ENCODE measurements at regions not wholly inside any gene's neighbourhood (a gene's known extent, or its start where the extent isn't known, plus 50 kb on each side); places are given as distances from the start of the nearest gene placed in this dataset.

DNA sequence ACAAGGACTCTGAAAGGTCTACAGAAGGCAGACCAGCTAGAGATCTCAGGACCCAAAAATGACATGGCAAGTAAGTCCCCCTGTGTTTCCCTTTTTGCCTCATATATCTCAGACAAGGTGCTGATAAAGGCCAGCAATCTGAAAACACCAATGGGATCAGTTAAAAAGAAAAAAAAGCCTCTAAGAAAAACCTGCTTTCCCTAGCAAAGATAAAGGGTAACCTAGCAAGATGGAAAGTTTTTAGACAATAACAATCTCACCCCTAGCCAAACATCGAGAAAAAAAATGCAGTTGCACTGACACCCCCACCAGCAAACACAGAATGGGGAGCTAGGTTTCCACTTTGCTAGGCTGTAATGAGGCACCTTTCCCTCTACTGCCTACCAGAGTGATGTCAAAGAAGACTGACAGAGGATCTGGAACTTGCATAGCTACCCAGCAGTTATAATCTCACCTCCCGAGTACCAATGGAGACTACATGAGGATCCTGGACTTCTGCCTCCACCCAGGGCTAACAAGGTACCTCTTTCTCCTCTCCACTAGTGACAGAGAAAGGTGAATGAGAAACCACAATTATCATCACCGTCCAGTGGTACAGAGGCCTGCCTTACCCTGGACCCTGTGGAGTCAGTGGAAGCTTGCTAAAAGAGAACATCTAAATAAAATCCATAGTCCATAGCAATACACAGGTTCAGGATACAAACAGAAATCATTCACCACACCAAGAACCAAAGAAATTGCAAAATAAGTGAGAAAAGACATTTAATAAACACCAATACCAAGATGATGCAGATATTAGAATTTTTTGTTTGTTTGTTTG lies 240.8 kb downstream of the ARHGAP12 start:
- H3K4me3 ChIP-seq = no peak overlapping the region
- no peak overlapping the region for H3K27ac ChIP-seq
- CTCF ChIA-PET = no interaction called here
- peaks cover 53% of the 10 kb centered on the region for H3K9me3 ChIP-seq
- ATAC-seq (no peak), DNase-seq (ENCODE audit: low read depth in 1 of 2, low spot score in 1 of 2) (no peak), FAIRE-seq (no peak)
- WGBS (ENCODE audit: missing lambda C conversion rate) = 34% methylated on average over 3 of the region's 3 CpGs
- POLR2A ChIA-PET = no interaction called here
- no peaks in the 10 kb centered on the region for H3K4me1 ChIP-seq
- TF ChIP-seq FOSL2 (IDR thresholded peaks at IDR 0.05) (no peak), FOSL2 (CRISPR knock-in tag; IDR thresholded peaks at IDR 0.05) (no peak), FOXS1 (CRISPR knock-in tag; IDR thresholded peaks at IDR 0.05) (no peak), ESRRA (IDR thresholded peaks at IDR 0.05; ENCODE audit: borderline replicate concordance, low read length) (no peak), NR3C1 (IDR thresholded peaks at IDR 0.05) (no peak), CHD2 (IDR thresholded peaks at IDR 0.05; ENCODE audit: low read length, partially characterized antibody) (no peak), ELK1 (IDR thresholded peaks at IDR 0.05; ENCODE audit: low read depth, low read length) (no peak), PHF8 (IDR thresholded peaks at IDR 0.05; ENCODE audit: borderline replicate concordance, low read depth) (no peak), BHLHE40 (IDR thresholded peaks at IDR 0.05; ENCODE audit: low read depth, low read length) (no peak), RCOR1 (IDR thresholded peaks at IDR 0.05; ENCODE audit: low read depth, low read length) (no peak)
- TF ChIP-seq, protein P1, sequence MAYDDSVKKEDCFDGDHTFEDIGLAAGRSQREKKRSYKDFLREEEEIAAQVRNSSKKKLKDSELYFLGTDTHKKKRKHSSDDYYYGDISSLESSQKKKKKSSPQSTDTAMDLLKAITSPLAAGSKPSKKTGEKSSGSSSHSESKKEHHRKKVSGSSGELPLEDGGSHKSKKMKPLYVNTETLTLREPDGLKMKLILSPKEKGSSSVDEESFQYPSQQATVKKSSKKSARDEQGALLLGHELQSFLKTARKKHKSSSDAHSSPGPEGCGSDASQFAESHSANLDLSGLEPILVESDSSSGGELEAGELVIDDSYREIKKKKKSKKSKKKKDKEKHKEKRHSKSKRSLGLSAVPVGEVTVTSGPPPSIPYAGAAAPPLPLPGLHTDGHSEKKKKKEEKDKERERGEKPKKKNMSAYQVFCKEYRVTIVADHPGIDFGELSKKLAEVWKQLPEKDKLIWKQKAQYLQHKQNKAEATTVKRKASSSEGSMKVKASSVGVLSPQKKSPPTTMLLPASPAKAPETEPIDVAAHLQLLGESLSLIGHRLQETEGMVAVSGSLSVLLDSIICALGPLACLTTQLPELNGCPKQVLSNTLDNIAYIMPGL (CRISPR knock-in tag; IDR thresholded peaks at IDR 0.05; ENCODE audit: borderline replicate concordance) = no peak
- no peak overlapping the region for H3K4me2 ChIP-seq

- FAIRE-seq (no peak), DNase-seq (ENCODE audit: low read depth in 1 of 2, low spot score in 1 of 2) (no peak), ATAC-seq (no peak)
- ChIA-PET CTCF (no interaction called here), POLR2A (no interaction called here)
- Histone ChIP-seq H3K27ac (no peak overlapping the region), H3K4me2 (no peak overlapping the region), H3K9me3 (peaks cover 62% of the 10 kb centered on the region), H3K4me3 (no peak overlapping the region), H3K4me1 (no peaks in the 10 kb centered on the region)
- TF ChIP-seq CBX2 (IDR thresholded peaks at IDR 0.05; ENCODE audit: borderline replicate concordance, low read depth) (no peak), MYC (IDR thresholded peaks at IDR 0.05; ENCODE audit: borderline replicate concordance, low read length) (no peak), ELK1 (IDR thresholded peaks at IDR 0.05; ENCODE audit: low read depth, low read length) (no peak), NR3C1 (IDR thresholded peaks at IDR 0.05) (no peak)
Observed at GRCh38 chr10:31686599-31686998, 242.0 kb downstream of the ARHGAP12 start.

- Histone ChIP-seq H3K4me1 (no peaks in the 10 kb centered on the region), H3K4me3 (no peak overlapping the region), H3K4me2 (no peak overlapping the region), H3K9me3 (peaks cover 59% of the 10 kb centered on the region), H3K27ac (no peak overlapping the region)
- CTCF ChIA-PET = no interaction called here
- no peak for FAIRE-seq
- no peak for TF ChIP-seq POLR2A (IDR thresholded peaks at IDR 0.05; ENCODE audit: low read length)
- TF ChIP-seq E2F6 (IDR thresholded peaks at IDR 0.05; ENCODE audit: borderline replicate concordance, low read depth) = no peak
- WGBS (ENCODE audit: missing lambda C conversion rate) = 0% methylated on average over 1 of the region's 1 CpG
- POLR2A ChIA-PET = no interaction called here
- DNase-seq (ENCODE audit: low read depth in 1 of 2, low spot score in 1 of 2) = peak in 1 of 2 experiments; percentile 7
- no peak for ATAC-seq
Observed at GRCh38 chr10:31683682-31684081, 244.9 kb downstream of the ARHGAP12 start.
